Spleen (tissue), 11 donors: ENCODE measurements at regions not wholly inside any gene's neighbourhood (a gene's known extent, or its start where the extent isn't known, plus 50 kb on each side); places are given as distances from the start of the nearest gene placed in this dataset.

Experiments
- DNase-seq: peaks from one replicate; pipeline ENCODE4 v3.0.0-alpha.2; 2020
- H3K27ac ChIP-seq, 8 donors: fragments of 200-600 bp; sonication (generic) in 7 of 8; 1 replicate in 4 of 8; 2 replicates in 4 of 8; pipeline versions ENCODE4 v1.5.0 to v1.8.0; 2016 to 2021; ENCODE audit warnings: inconsistent platforms in 4 of 8, mild to moderate bottlenecking in 4 of 8, moderate library complexity in 1 of 8
- H3K27me3 ChIP-seq, 7 donors: fragments of 200-600 bp; sonication (generic) in 6 of 7; replicated peaks in 1 of 7; 1 replicate in 4 of 7; 2 replicates in 3 of 7; pipeline versions ENCODE4 v1.5.0 to v1.8.0; 2016 to 2021; ENCODE audit warnings: inconsistent platforms in 3 of 7, mild to moderate bottlenecking in 1 of 7
- H3K36me3 ChIP-seq, 6 donors: fragments of 200-600 bp; sonication (generic) in 5 of 6; 1 replicate in 4 of 6; 2 replicates in 2 of 6; pipeline versions ENCODE4 v1.5.0 to v1.8.0; 2016 to 2021; ENCODE audit warnings: inconsistent platforms in 2 of 6
- H3K4me1 ChIP-seq, 6 donors: fragments of 200-600 bp; sonication (generic) in 5 of 6; 1 replicate in 3 of 6; 2 replicates in 3 of 6; pipeline versions ENCODE4 v1.5.0 to v1.8.0; 2016 to 2021; ENCODE audit warnings: inconsistent platforms in 3 of 6
- H3K4me3 ChIP-seq, 8 donors: fragments of 200-600 bp; sonication (generic) in 7 of 8; 1 replicate in 4 of 8; 2 replicates in 4 of 8; pipeline versions ENCODE4 v1.5.0 to v1.8.0; 2016 to 2021; ENCODE audit warnings: inconsistent platforms in 4 of 8, mild to moderate bottlenecking in 4 of 8, moderate library complexity in 2 of 8
- H3K9me3 ChIP-seq, 8 donors: fragments of 200-600 bp; sonication (generic) in 7 of 8; 1 replicate in 4 of 8; 2 replicates in 4 of 8; pipeline versions ENCODE4 v1.5.0 to v1.8.0; 2016 to 2021; ENCODE audit warnings: inconsistent platforms in 4 of 8
- POLR2A ChIP-seq, 3 donors: fragments of 450-650 bp; IDR thresholded peaks; one replicate each; pipeline ENCODE4 v1.5.1; 2017; ENCODE audit warnings: antibody characterized with exemption in 3 of 3, mild to moderate bottlenecking in 1 of 3
- POLR2AphosphoS5 ChIP-seq, 3 donors: sonication (generic); formaldehyde crosslinking; IDR thresholded peaks; one replicate each; pipeline ENCODE4 v1.5.1; 2017; ENCODE audit warnings: antibody characterized with exemption in 3 of 3
- WGBS, 5 donors: extraction: QIAGEN DNeasy Blood & Tissue Kit in 3 of 5; methylation state at CpG; one replicate each; pipeline versions ENCODE4 v1.1.5 to v1.1.7; 2013 to 2018; 5-methylcytosine and 5-hydroxymethylcytosine counted together
- intact Hi-C: fragments of 100-400 bp; cut with DNase I; formaldehyde crosslinking; loops from one replicate; pipeline ENCODE4 v1.15.0; 2023; ENCODE audit warnings: low total_unique reads
- TF ChIP-seq, protein P1 (sequence below), 11 experiments: fragments of 200-600 bp in 7 of 11; fragments of 450-650 bp in 4 of 11; sonication (generic) in 4 of 11; IDR thresholded peaks in 8 of 11; conservative IDR thresholded peaks in 3 of 11; 1 replicate in 7 of 11; 2 replicates in 4 of 11; pipeline versions ENCODE4 v1.4.0 to v1.8.0; 2016 to 2021; ENCODE audit warnings: antibody characterized with exemption in 11 of 11, inconsistent platforms in 4 of 11, mild to moderate bottlenecking in 1 of 11
- donor health status: healthy with polysubstance abuse.
- donor health status: DM: no; HTN: no; CAD: no; lungs with moderate emphysema.
- donor health status: DM: no; HTN: no; CAD: no.
- donor health status: Bipolar disorder and iron deficiency.
- donor health status: healthy.
- donor health status: DM: no; HTN: no; CAD: no.
- donor health status: DM: yes; HTN: yes; CAD: no.

DNA sequence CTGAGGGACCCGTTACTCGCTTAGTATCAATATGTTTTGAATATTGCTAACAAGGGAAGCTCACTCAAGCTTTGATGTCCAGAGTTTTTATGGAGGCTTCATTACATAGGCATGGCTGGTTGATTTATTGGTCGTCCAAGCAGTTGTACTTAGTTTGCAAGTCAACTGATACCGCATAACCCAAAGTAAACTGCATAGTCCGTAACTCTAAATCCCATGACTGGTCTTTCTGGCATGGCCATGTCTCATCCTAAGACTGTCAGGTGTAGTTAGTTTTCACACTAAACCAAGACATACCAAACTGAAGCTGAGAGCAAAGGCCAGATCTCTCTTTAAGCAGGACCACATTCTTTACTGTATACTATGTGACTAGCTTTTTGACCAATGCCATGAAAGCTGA is 397.9 kb downstream of the TFEC start:
- H3K4me1 ChIP-seq = no peaks in the 10 kb centered on the region
- intact Hi-C loops = no loop called here
- no peak for DNase-seq
- H3K9me3 ChIP-seq = no peaks in the 10 kb centered on the region
- no peak overlapping the region for H3K27ac ChIP-seq
- no peak overlapping the region for H3K4me3 ChIP-seq
- no peak for TF ChIP-seq POLR2AphosphoS5 (IDR thresholded peaks at IDR 0.05)
- TF ChIP-seq POLR2A (IDR thresholded peaks at IDR 0.05) = no peak
- TF ChIP-seq, protein P1, sequence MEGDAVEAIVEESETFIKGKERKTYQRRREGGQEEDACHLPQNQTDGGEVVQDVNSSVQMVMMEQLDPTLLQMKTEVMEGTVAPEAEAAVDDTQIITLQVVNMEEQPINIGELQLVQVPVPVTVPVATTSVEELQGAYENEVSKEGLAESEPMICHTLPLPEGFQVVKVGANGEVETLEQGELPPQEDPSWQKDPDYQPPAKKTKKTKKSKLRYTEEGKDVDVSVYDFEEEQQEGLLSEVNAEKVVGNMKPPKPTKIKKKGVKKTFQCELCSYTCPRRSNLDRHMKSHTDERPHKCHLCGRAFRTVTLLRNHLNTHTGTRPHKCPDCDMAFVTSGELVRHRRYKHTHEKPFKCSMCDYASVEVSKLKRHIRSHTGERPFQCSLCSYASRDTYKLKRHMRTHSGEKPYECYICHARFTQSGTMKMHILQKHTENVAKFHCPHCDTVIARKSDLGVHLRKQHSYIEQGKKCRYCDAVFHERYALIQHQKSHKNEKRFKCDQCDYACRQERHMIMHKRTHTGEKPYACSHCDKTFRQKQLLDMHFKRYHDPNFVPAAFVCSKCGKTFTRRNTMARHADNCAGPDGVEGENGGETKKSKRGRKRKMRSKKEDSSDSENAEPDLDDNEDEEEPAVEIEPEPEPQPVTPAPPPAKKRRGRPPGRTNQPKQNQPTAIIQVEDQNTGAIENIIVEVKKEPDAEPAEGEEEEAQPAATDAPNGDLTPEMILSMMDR (IDR thresholded peaks at IDR 0.05 in 8 of 11, conservative IDR thresholded peaks at IDR 0.05 in 3 of 11) = no peak
- no peaks in the 10 kb centered on the region for H3K27me3 ChIP-seq
- no peaks in the 10 kb centered on the region for H3K36me3 ChIP-seq
- WGBS, 5 donors = 82 to 96% (median 89%) methylated on average over 5 of the region's 5 CpGs

DNA sequence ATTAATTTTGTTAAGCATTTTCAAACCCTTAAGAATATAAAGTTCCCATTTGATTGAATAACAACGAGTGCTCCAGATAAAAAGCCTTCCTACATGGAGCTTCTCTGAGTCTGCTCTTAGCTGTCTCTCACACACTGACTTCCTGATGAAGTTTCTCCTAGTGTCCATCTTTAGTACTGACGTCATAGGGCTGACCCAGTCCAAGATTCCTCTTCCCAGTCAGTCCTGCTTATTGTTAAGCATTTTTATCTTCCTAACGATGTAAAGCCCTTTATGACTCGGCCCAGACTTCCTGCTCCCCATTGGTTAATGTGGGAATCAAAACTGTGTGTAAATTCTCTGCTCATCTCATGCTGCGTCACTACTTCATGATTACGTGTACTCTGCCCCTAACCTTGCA is 398.8 kb downstream of the TFEC start:
- WGBS, 5 donors = 66 to 77% (median 70%) methylated on average over 6 of the region's 6 CpGs
- TF ChIP-seq POLR2A (IDR thresholded peaks at IDR 0.05) (no peak), POLR2AphosphoS5 (IDR thresholded peaks at IDR 0.05) (no peak)
- TF ChIP-seq, protein P1 (IDR thresholded peaks at IDR 0.05 in 8 of 11, conservative IDR thresholded peaks at IDR 0.05 in 3 of 11) = no peak

DNA sequence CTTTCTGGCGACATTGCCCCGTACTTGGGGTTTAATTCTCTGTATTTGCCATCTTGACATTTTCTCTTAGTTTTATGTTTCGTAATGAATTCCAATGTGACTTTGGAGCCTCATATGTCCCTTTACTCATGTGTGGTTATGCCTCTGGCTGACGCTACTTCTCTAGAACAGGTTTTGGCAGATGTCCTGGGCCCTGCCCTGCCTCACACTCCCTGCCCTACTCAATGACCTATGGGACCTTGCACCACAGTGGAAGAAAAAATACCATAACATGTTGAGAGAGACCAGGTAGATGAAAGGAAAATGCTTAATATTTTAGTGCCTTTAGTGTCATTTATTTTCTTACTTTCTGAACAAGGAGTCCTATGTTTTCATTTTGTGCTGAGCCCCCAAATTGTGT is 400.5 kb downstream of the TFEC start:
- 85 to 94% (median 91%) methylated on average over 4 of the region's 4 CpGs for WGBS, 5 donors
- intact Hi-C loops = no loop called here
- H3K36me3 ChIP-seq = no peaks in the 10 kb centered on the region
- H3K4me1 ChIP-seq = no peaks in the 10 kb centered on the region
- H3K27ac ChIP-seq = no peak overlapping the region
- H3K27me3 ChIP-seq = no peaks in the 10 kb centered on the region
- no peaks in the 10 kb centered on the region for H3K9me3 ChIP-seq
- no peak for TF ChIP-seq POLR2AphosphoS5 (IDR thresholded peaks at IDR 0.05)
- no peak for TF ChIP-seq POLR2A (IDR thresholded peaks at IDR 0.05)
- TF ChIP-seq, protein P1 (IDR thresholded peaks at IDR 0.05 in 8 of 11, conservative IDR thresholded peaks at IDR 0.05 in 3 of 11) = no peak
- H3K4me3 ChIP-seq = no peak overlapping the region
- no peak for DNase-seq

More for the DNA sequence above, 398.8 kb downstream of the TFEC start:
- no peak overlapping the region for H3K4me3 ChIP-seq
- intact Hi-C loops = no loop called here
- no peak overlapping the region for H3K27ac ChIP-seq
- H3K36me3 ChIP-seq = no peaks in the 10 kb centered on the region
- H3K27me3 ChIP-seq = no peaks in the 10 kb centered on the region
- no peaks in the 10 kb centered on the region for H3K9me3 ChIP-seq
- DNase-seq = no peak
- H3K4me1 ChIP-seq = no peaks in the 10 kb centered on the region

DNA sequence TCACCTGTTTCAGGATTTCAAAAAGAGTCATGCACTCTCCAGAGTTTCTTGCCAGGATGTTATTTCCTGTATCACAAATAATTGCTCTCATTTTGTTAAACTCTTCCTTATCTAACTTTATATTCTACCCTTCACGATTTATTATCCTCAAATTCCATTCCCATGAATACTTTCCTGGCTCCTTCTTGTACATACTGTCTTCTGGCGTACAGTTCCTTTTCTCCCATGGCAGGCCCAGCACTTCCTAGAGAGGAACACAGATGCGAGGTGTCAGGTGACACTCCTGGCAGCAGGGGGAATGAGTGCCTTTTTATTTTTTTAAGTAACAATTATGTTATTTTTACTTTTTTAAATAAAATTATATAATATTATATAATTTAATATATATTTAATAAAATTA is 411.9 kb downstream of the TFEC start:
- no peaks in the 10 kb centered on the region for H3K4me1 ChIP-seq
- no peaks in the 10 kb centered on the region for H3K27me3 ChIP-seq
- intact Hi-C loops = no loop called here
- TF ChIP-seq, protein P1 (IDR thresholded peaks at IDR 0.05 in 8 of 11, conservative IDR thresholded peaks at IDR 0.05 in 3 of 11) = no peak
- TF ChIP-seq POLR2AphosphoS5 (IDR thresholded peaks at IDR 0.05) (no peak), POLR2A (IDR thresholded peaks at IDR 0.05) (no peak)
- no peaks in the 10 kb centered on the region for H3K9me3 ChIP-seq
- no peak overlapping the region for H3K4me3 ChIP-seq
- DNase-seq = no peak
- no peaks in the 10 kb centered on the region for H3K36me3 ChIP-seq
- no peak overlapping the region for H3K27ac ChIP-seq
- 47 to 54% (median 50%) methylated on average over 3 of the region's 3 CpGs for WGBS, 5 donors
